Upper lobe of left lung (tissue), 6 donors: ENCODE measurements at regions not wholly inside any gene's neighbourhood (a gene's known extent, or its start where the extent isn't known, plus 50 kb on each side); places are given as distances from the start of the nearest gene placed in this dataset.
"Not testable (repeated sequence)": the region's sequence is repeated elsewhere in the genome, so short reads cannot be mapped to it uniquely, and the experiment has no call there.

Experiments used
- ATAC-seq, 2 donors: fragments of 200-7000 bp; cut with Tn5 transposase; one replicate each; pipeline ENCODE4 v1.9.1; 2022; ENCODE audit warnings: mild to moderate bottlenecking in 2 of 2, moderate library complexity in 2 of 2; ENCODE audit not compliant: low FRiP score in 2 of 2
- DNase-seq, 2 donors: peaks; one replicate each; pipeline ENCODE4 v3.0.0-alpha.2; 2019 to 2020
- H3K27ac ChIP-seq, 4 donors: fragments of 200-600 bp; sonication (generic); one replicate each; pipeline ENCODE4 v1.5.1; 2016 to 2019
- H3K27me3 ChIP-seq, 4 donors: fragments of 200-600 bp; sonication (generic); one replicate each; pipeline ENCODE4 v1.5.1; 2017 to 2019
- H3K36me3 ChIP-seq, 4 donors: fragments of 200-600 bp; sonication (generic); one replicate each; pipeline ENCODE4 v1.5.1; 2016 to 2019
- H3K4me1 ChIP-seq, 4 donors: fragments of 200-600 bp; sonication (generic); one replicate each; pipeline ENCODE4 v1.5.1; 2018 to 2019
- H3K4me3 ChIP-seq, 4 donors: fragments of 200-600 bp; sonication (generic); one replicate each; pipeline ENCODE4 v1.5.1; 2017 to 2019; ENCODE audit warnings: mild to moderate bottlenecking in 2 of 4, moderate library complexity in 1 of 4
- H3K9me3 ChIP-seq, 4 donors: fragments of 200-600 bp; sonication (generic); one replicate each; pipeline ENCODE4 v1.5.1; 2018 to 2019
- CTCF ChIP-seq, 6 experiments: fragments of 450-650 bp in 4 of 6; fragments of 200-600 bp in 2 of 6; sonication (generic) in 2 of 6; IDR thresholded peaks; one replicate each; pipeline ENCODE4 v1.5.1; 2016 to 2019; ENCODE audit warnings: antibody characterized with exemption in 6 of 6
- EP300 ChIP-seq, 4 donors: sonication (generic); formaldehyde crosslinking; IDR thresholded peaks; one replicate each; pipeline ENCODE4 v1.5.1; 2017; ENCODE audit warnings: antibody characterized with exemption in 4 of 4, control low read depth in 2 of 4
- POLR2A ChIP-seq, 4 donors: fragments of 450-650 bp; IDR thresholded peaks; one replicate each; pipeline ENCODE4 v1.5.1; 2016 to 2017; ENCODE audit warnings: antibody characterized with exemption in 4 of 4, mild to moderate bottlenecking in 2 of 4
- POLR2AphosphoS5 ChIP-seq, 2 donors: sonication (generic); formaldehyde crosslinking; IDR thresholded peaks; one replicate each; pipeline ENCODE4 v1.5.1; 2017; ENCODE audit warnings: antibody characterized with exemption in 2 of 2
- WGBS, 2 donors: methylation state at CpG; one replicate each; pipeline ENCODE4 v1.1.5; 2017 to 2018; 5-methylcytosine and 5-hydroxymethylcytosine counted together
- donor health status: DM: no; HTN: no; CAD: no; lungs with moderate emphysema.
- donor health status: DM: no; HTN: yes; CAD: no; lungs with severe emphysema.

- TF ChIP-seq CTCF (IDR thresholded peaks at IDR 0.05) (peak in 1 of 6 experiments; percentile 5), POLR2A (IDR thresholded peaks at IDR 0.05) (no peak), POLR2AphosphoS5 (IDR thresholded peaks at IDR 0.05) (no peak), EP300 (IDR thresholded peaks at IDR 0.05) (no peak)
- no peaks in the 10 kb centered on the region for H3K4me1 ChIP-seq
- H3K27ac ChIP-seq, result no peak overlapping the region
- 28 to 31% methylated on average over 3 of the region's 3 CpGs for WGBS, 2 donors
- H3K9me3 ChIP-seq, result no peaks in the 10 kb centered on the region
- ATAC-seq (no peak), DNase-seq (no peak)
- no peaks in the 10 kb centered on the region for H3K27me3 ChIP-seq
- H3K36me3 ChIP-seq, result no peaks in the 10 kb centered on the region
- H3K4me3 ChIP-seq, result no peak overlapping the region
Measured at GRCh38 chrX:139475432-139475831, 55.1 kb upstream of the F9 start.

- H3K36me3 ChIP-seq, H3K27ac ChIP-seq, DNase-seq, H3K27me3 ChIP-seq, H3K4me3 ChIP-seq, H3K9me3 ChIP-seq, H3K4me1 ChIP-seq, ATAC-seq: not testable (repeated sequence)
- WGBS, 2 donors, result 80 to 86% methylated on average over 1 of the region's 1 CpG
Measured at GRCh38 chrX:139461945-139462344, 68.6 kb upstream of the F9 start.

GRCh38 chrX:139454743-139455142, 75.8 kb upstream of the F9 start:
- Histone ChIP-seq H3K27ac (no peak overlapping the region), H3K4me3 (no peak overlapping the region), H3K27me3 (no peaks in the 10 kb centered on the region), H3K9me3 (no peaks in the 10 kb centered on the region), H3K36me3 (no peaks in the 10 kb centered on the region), H3K4me1 (no peaks in the 10 kb centered on the region)
- ATAC-seq (no peak), DNase-seq (no peak)
- 34 to 56% methylated on average over 1 of the region's 1 CpG for WGBS, 2 donors
- no peak for TF ChIP-seq POLR2A (IDR thresholded peaks at IDR 0.05)
- TF ChIP-seq EP300 (IDR thresholded peaks at IDR 0.05), result no peak
- no peak for TF ChIP-seq CTCF (IDR thresholded peaks at IDR 0.05)
- TF ChIP-seq POLR2AphosphoS5 (IDR thresholded peaks at IDR 0.05), result no peak

GRCh38 chrX:139448996-139449395, 81.5 kb upstream of the F9 start:
- no peak for TF ChIP-seq POLR2AphosphoS5 (IDR thresholded peaks at IDR 0.05)
- TF ChIP-seq POLR2A (IDR thresholded peaks at IDR 0.05), result no peak
- TF ChIP-seq EP300 (IDR thresholded peaks at IDR 0.05), result no peak
- no peak for TF ChIP-seq CTCF (IDR thresholded peaks at IDR 0.05)
- 42 to 44% methylated on average over 2 of the region's 2 CpGs for WGBS, 2 donors
- DNase-seq (no peak), ATAC-seq (no peak)
- Histone ChIP-seq H3K36me3 (no peaks in the 10 kb centered on the region), H3K9me3 (no peaks in the 10 kb centered on the region), H3K4me3 (no peak overlapping the region), H3K27ac (no peak overlapping the region), H3K4me1 (no peaks in the 10 kb centered on the region), H3K27me3 (no peaks in the 10 kb centered on the region)

- 93 to 98% methylated on average over 19 to 40 of the region's 40 CpGs for WGBS, 2 donors
- Histone ChIP-seq H3K36me3 (no peaks in the 10 kb centered on the region), H3K27ac (no peak overlapping the region), H3K27me3 (no peaks in the 10 kb centered on the region), H3K4me3 (no peak overlapping the region), H3K4me1 (no peaks in the 10 kb centered on the region), H3K9me3 (no peaks in the 10 kb centered on the region)
- TF ChIP-seq CTCF (IDR thresholded peaks at IDR 0.05) (no peak), POLR2A (IDR thresholded peaks at IDR 0.05) (no peak), POLR2AphosphoS5 (IDR thresholded peaks at IDR 0.05) (no peak), EP300 (IDR thresholded peaks at IDR 0.05) (no peak)
- no peak for ATAC-seq
- peak in 1 of 2 donors; percentile 50 for DNase-seq
Measured at GRCh38 chrX:139446832-139447231, 83.7 kb upstream of the F9 start.
